Astrocyte (in vitro differentiated cells and primary cell): ENCODE measurements at regions not wholly inside any gene's neighbourhood (a gene's known extent, or its start where the extent isn't known, plus 50 kb on each side); places are given as distances from the start of the nearest gene placed in this dataset.

ENCODE experiments used
- DNase-seq: peaks from one replicate; pipeline ENCODE4 v3.0.0-alpha.2; 2010; ENCODE audit warnings: low read depth
- FAIRE-seq: peaks from 2 replicates; lab custom pipeline; 2011; peaks lifted over from hg19 to GRCh38; lab: Jason Lieb, UNC
- H2AFZ ChIP-seq: 2 replicates; pipeline ENCODE4 v1.6.0; 2012; ENCODE audit warnings: low read depth, low read length, inconsistent platforms
- H3K27ac ChIP-seq: 2 replicates; pipeline ENCODE4 v1.5.1; 2011; ENCODE audit warnings: low read depth, low read length, inconsistent platforms
- H3K27me3 ChIP-seq: 2 replicates; pipeline ENCODE4 v1.6.0; 2011; ENCODE audit warnings: low read length, inconsistent platforms; ENCODE audit not compliant: insufficient read depth
- H3K36me3 ChIP-seq: 2 replicates; pipeline ENCODE4 v1.5.1; 2011; ENCODE audit warnings: low read length, inconsistent platforms; ENCODE audit not compliant: insufficient read depth
- H3K4me1 ChIP-seq: 2 replicates; pipeline ENCODE4 v1.5.1; 2011; ENCODE audit warnings: low read length, inconsistent platforms; ENCODE audit not compliant: insufficient read depth
- H3K4me2 ChIP-seq: 2 replicates; pipeline ENCODE4 v1.6.0; 2012; ENCODE audit warnings: low read length, inconsistent platforms
- H3K4me3 ChIP-seq: 2 replicates; pipeline ENCODE4 v1.5.1; 2011; ENCODE audit warnings: low read depth, mild to moderate bottlenecking, low read length, inconsistent platforms; ENCODE audit not compliant: insufficient read depth
- H3K79me2 ChIP-seq: 2 replicates; pipeline ENCODE4 v1.6.0; 2012; ENCODE audit warnings: mild to moderate bottlenecking, low read length, inconsistent platforms; ENCODE audit not compliant: insufficient read depth
- H3K9ac ChIP-seq: 2 replicates; pipeline ENCODE4 v1.6.0; 2012; ENCODE audit warnings: mild to moderate bottlenecking, low read length, inconsistent platforms
- H3K9me3 ChIP-seq: 2 replicates; pipeline ENCODE4 v1.5.1; 2012; ENCODE audit warnings: low read depth, mild to moderate bottlenecking, low read length, inconsistent platforms; ENCODE audit not compliant: insufficient read depth
- H4K20me1 ChIP-seq: 2 replicates; pipeline ENCODE4 v1.6.0; 2012; ENCODE audit warnings: low read length, inconsistent platforms; ENCODE audit not compliant: insufficient read depth
- H3K27ac Mint-ChIP-seq: one replicate; pipeline ENCODE4 v1.8.0; 2021; ENCODE audit warnings: mild to moderate bottlenecking, mixed read lengths; ENCODE audit not compliant: unreplicated experiment
- H3K27me3 Mint-ChIP-seq: one replicate; pipeline ENCODE4 v1.8.0; 2021; ENCODE audit warnings: low read depth, mixed read lengths; ENCODE audit not compliant: unreplicated experiment
- H3K36me3 Mint-ChIP-seq: one replicate; pipeline ENCODE4 v1.8.0; 2021; ENCODE audit warnings: low read depth, mixed read lengths; ENCODE audit not compliant: unreplicated experiment
- H3K4me1 Mint-ChIP-seq: one replicate; pipeline ENCODE4 v1.8.0; 2021; ENCODE audit warnings: low read depth, mixed read lengths; ENCODE audit not compliant: unreplicated experiment
- H3K4me3 Mint-ChIP-seq: one replicate; pipeline ENCODE4 v1.8.0; 2021; ENCODE audit warnings: mild to moderate bottlenecking, moderate library complexity, mixed read lengths; ENCODE audit not compliant: unreplicated experiment
- H3K9me3 Mint-ChIP-seq: one replicate; pipeline ENCODE4 v1.8.0; 2021; ENCODE audit warnings: mild to moderate bottlenecking, mixed read lengths; ENCODE audit not compliant: unreplicated experiment
- EZH2 ChIP-seq: IDR thresholded peaks from 2 replicates; pipeline ENCODE4 v1.6.1; 2012; ENCODE audit warnings: mild to moderate bottlenecking, low read length, inconsistent platforms; ENCODE audit not compliant: insufficient read depth
- TF ChIP-seq, protein P1 (sequence below): IDR thresholded peaks from 2 replicates; pipeline ENCODE4 v1.5.1; 2011; ENCODE audit warnings: low read depth, mild to moderate bottlenecking, inconsistent platforms, low read length, moderate library complexity; ENCODE audit not compliant: insufficient read depth

DNA sequence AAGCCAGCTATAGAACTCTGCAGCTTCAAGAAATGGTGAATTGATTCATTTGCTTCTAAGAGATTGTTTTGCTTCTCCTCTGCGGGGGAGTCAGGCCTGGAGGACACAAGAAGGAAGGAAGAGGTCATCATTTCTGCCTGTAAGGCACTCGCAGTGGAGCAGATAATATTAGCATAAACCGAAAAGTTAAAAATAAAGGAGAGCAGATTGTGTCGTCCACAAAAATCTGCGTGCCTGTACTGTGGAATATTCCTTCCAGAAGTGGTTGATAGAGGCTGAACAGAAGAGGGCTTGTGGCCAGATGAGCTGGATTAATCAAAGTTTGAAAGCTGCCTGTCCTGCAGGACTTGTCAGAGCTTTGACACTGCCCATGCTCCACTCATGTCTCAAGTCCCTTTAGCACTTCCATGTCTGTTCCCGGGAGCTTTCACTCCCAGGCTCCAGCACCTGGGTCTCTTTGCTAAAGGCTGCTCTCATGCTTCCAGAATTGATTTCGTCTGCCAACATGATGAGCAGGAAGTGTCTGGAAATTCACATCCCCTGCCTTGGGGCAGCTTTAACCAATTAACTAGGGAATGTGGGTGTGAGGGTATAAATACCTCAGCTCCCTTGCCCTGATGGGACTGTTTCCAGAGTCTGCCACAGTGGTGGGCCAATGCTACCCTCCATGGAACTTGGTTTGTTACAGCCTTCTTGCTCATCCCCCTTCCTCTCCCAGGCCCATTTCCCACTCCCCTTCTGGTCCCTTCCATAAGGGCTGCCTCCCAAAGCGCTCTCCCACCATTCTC, 65.1 kb upstream of the STX16 start:
- Histone ChIP-seq H3K4me2 (no peak overlapping the region), H3K36me3 (no peaks in the 10 kb centered on the region), H4K20me1 (no peaks in the 10 kb centered on the region), H3K27me3 (peaks cover 13% of the 10 kb centered on the region), H3K79me2 (no peaks in the 10 kb centered on the region), H3K9me3 (no peaks in the 10 kb centered on the region), H2AFZ (no peak overlapping the region), H3K4me3 (no peak overlapping the region), H3K4me1 (no peaks in the 10 kb centered on the region), H3K27ac (no peak overlapping the region), H3K9ac (no peak overlapping the region)
- Mint-ChIP-seq H3K36me3 (peaks cover 8% of the 10 kb centered on the region), H3K27me3 (peaks cover 23% of the 10 kb centered on the region), H3K9me3 (peaks cover 18% of the 10 kb centered on the region), H3K4me1 (peaks cover 2% of the 10 kb centered on the region), H3K27ac (peak overlapping the region; percentile 6), H3K4me3 (peak overlapping the region; percentile 7)
- no peak for FAIRE-seq
- no peak for TF ChIP-seq EZH2
- TF ChIP-seq, protein P1, sequence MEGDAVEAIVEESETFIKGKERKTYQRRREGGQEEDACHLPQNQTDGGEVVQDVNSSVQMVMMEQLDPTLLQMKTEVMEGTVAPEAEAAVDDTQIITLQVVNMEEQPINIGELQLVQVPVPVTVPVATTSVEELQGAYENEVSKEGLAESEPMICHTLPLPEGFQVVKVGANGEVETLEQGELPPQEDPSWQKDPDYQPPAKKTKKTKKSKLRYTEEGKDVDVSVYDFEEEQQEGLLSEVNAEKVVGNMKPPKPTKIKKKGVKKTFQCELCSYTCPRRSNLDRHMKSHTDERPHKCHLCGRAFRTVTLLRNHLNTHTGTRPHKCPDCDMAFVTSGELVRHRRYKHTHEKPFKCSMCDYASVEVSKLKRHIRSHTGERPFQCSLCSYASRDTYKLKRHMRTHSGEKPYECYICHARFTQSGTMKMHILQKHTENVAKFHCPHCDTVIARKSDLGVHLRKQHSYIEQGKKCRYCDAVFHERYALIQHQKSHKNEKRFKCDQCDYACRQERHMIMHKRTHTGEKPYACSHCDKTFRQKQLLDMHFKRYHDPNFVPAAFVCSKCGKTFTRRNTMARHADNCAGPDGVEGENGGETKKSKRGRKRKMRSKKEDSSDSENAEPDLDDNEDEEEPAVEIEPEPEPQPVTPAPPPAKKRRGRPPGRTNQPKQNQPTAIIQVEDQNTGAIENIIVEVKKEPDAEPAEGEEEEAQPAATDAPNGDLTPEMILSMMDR, result no peak
- DNase-seq, result no peak

DNA sequence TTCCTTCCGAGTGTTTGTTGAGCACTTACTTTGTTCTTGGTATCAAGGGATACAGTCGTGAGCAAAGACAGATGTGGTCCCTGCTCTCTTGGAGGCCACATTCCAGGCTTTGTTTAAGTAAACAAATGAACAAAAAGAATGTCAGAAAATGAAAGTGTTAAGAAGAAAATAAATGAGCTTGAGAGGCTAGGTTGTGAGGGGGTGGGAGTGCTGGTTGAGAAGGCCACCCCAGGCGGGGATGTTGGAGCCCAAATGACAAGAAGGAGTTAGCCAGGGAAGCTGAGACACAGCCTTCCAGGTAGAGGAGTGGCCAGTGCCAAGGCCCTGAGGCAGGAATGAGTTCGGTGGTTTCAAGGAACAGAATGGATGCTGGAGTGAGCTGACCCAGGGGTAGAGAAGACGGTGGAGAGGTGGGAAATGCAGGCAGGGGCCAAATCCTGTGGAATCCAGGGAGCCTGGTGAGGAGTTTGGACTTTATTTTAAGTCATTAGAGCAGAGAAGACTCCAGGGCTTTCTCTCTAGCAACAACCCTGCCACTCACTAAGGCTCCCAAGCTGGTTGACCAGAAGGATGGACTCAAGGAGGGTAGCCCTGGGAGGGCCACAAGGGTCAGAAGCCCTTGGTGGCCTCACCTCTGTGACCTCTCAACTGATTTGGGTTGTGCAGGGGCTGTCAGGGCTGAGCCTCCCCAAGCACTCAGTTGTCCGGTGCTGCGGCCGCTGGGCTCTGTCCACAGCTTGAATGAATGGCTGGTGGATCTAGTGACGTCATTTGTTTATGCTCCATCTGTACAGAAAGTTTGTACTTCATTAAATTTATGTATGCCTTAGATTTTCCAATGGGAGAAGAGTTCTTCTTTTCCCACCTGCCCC, 66.0 kb upstream of the STX16 start:
- no peaks in the 10 kb centered on the region for H3K9me3 ChIP-seq
- Mint-ChIP-seq H3K27me3 (peaks cover 17% of the 10 kb centered on the region), H3K4me3 (no peak overlapping the region), H3K27ac (peak overlapping the region; percentile 6), H3K36me3 (peaks cover 8% of the 10 kb centered on the region), H3K4me1 (peaks cover 2% of the 10 kb centered on the region), H3K9me3 (peaks cover 21% of the 10 kb centered on the region)
- H3K9ac ChIP-seq, result no peak overlapping the region
- H3K36me3 ChIP-seq, result no peaks in the 10 kb centered on the region
- H2AFZ ChIP-seq, result no peak overlapping the region
- H3K4me3 ChIP-seq, result no peak overlapping the region
- peaks cover 7% of the 10 kb centered on the region for H3K27me3 ChIP-seq
- FAIRE-seq (no peak), DNase-seq (peak; percentile 18)
- no peak overlapping the region for H3K4me2 ChIP-seq
- H3K27ac ChIP-seq, result no peak overlapping the region
- no peaks in the 10 kb centered on the region for H3K79me2 ChIP-seq
- H4K20me1 ChIP-seq, result no peaks in the 10 kb centered on the region
- TF ChIP-seq, protein P1, result no peak
- no peak for TF ChIP-seq EZH2
- H3K4me1 ChIP-seq, result no peaks in the 10 kb centered on the region
